A673 (cell line): ENCODE measurements at regions not wholly inside any gene's neighbourhood (a gene's known extent, or its start where the extent isn't known, plus 50 kb on each side); places are given as distances from the start of the nearest gene placed in this dataset.
"Not testable (repeated sequence)": the region's sequence is repeated elsewhere in the genome, so short reads cannot be mapped to it uniquely, and the experiment has no call there.

Experiments
- BruUV-seq: library from RNA; stranded (reverse); fragments of 400-500 nt; replicated peaks from 2 replicates; lab custom pipeline; 2021; lab: Mats Ljungman, UMichigan
- CTCF ChIA-PET: fragments of 300-600 bp; sonication (Branson Sonifier 250); formaldehyde crosslinking; loops from one replicate; lab custom pipeline; 2022; ENCODE audit warnings: antibody characterized with exemption; lab: Charles Lee
- POLR2A ChIA-PET: fragments of 300-600 bp; sonication (Branson Sonifier 250); formaldehyde crosslinking; loops from one replicate; lab custom pipeline; 2022; ENCODE audit warnings: antibody characterized with exemption; ENCODE audit not compliant: low non-redundant PET; lab: Charles Lee
- DNase-seq: peaks from one replicate; pipeline ENCODE4 v3.0.0-alpha.2; 2015; ENCODE audit warnings: low spot score
- H3K27ac ChIP-seq: fragments of 200-600 bp; sonication (generic); 2 replicates; pipeline ENCODE4 v1.5.1; 2016; ENCODE audit warnings: mixed run types, low read depth, mild to moderate bottlenecking, mixed read lengths, antibody characterized with exemption, low read length; ENCODE audit not compliant: poor library complexity, severe bottlenecking
- H3K27me3 ChIP-seq: fragments of 200-600 bp; sonication (generic); replicated peaks from 2 replicates; pipeline ENCODE4 v1.6.1; 2017; ENCODE audit warnings: mixed run types, low read depth, mild to moderate bottlenecking, mixed read lengths, antibody characterized with exemption, low read length; ENCODE audit not compliant: insufficient read depth, poor library complexity
- H3K36me3 ChIP-seq: fragments of 200-600 bp; sonication (generic); 2 replicates; pipeline ENCODE4 v1.6.1; 2016; ENCODE audit warnings: mixed run types, mild to moderate bottlenecking, mixed read lengths, antibody characterized with exemption, low read length; ENCODE audit not compliant: insufficient read depth, poor library complexity, severe bottlenecking
- H3K4me1 ChIP-seq: fragments of 200-600 bp; sonication (generic); 2 replicates; pipeline ENCODE4 v1.6.1; 2017; ENCODE audit warnings: mixed run types, mild to moderate bottlenecking, mixed read lengths, antibody characterized with exemption, low read length; ENCODE audit not compliant: insufficient read depth, poor library complexity, severe bottlenecking
- H3K4me3 ChIP-seq: fragments of 200-600 bp; sonication (generic); 2 replicates; pipeline ENCODE4 v1.5.1; 2016; ENCODE audit warnings: low read depth, mixed run types, mild to moderate bottlenecking, mixed read lengths, low read length; ENCODE audit not compliant: poor library complexity, severe bottlenecking
- H3K9me3 ChIP-seq: fragments of 200-600 bp; sonication (generic); 2 replicates; pipeline ENCODE4 v1.6.1; 2016; ENCODE audit warnings: mixed run types, low read depth, mild to moderate bottlenecking, mixed read lengths, antibody characterized with exemption, low read length; ENCODE audit not compliant: poor library complexity, severe bottlenecking
- CTCF ChIP-seq: fragments of 300-800, 200-600 bp; sonication (generic); conservative IDR thresholded peaks from 2 replicates; pipeline ENCODE4 v1.5.1; 2017; ENCODE audit warnings: low read depth, mild to moderate bottlenecking, antibody characterized with exemption, low read length, moderate library complexity, mixed read lengths
- EZH2 ChIP-seq: fragments of 200-600 bp; sonication (generic); IDR thresholded peaks from 2 replicates; pipeline ENCODE4 v1.6.1; 2017; ENCODE audit warnings: borderline replicate concordance, low read depth, mild to moderate bottlenecking, mixed read lengths, antibody characterized with exemption, low read length; ENCODE audit not compliant: poor library complexity, severe bottlenecking
- intact Hi-C: fragments of 100-400 bp; cut with micrococcal nuclease; formaldehyde crosslinking; loops from one replicate; pipeline ENCODE4 v1.10.0; 2022; ENCODE audit not compliant: unreplicated experiment

- Histone ChIP-seq H3K4me1 (no peaks in the 10 kb centered on the region), H3K9me3 (no peaks in the 10 kb centered on the region), H3K4me3 (no peak overlapping the region), H3K27ac (no peak overlapping the region), H3K36me3 (no peaks in the 10 kb centered on the region), H3K27me3 (no peaks in the 10 kb centered on the region)
- TF ChIP-seq EZH2 (no peak), CTCF (no peak)
- no peak for DNase-seq
- POLR2A ChIA-PET: no interaction called here
- CTCF ChIA-PET: no interaction called here
- BruUV-seq: no TSS peak
- intact Hi-C loops: no loop called here
Measured at GRCh38 chr13:83761631-83762030, 120.6 kb downstream of the SLITRK1 start.

- H3K4me3 ChIP-seq, DNase-seq, CTCF ChIA-PET, H3K9me3 ChIP-seq, BruUV-seq, intact Hi-C loops, H3K27ac ChIP-seq, H3K27me3 ChIP-seq, POLR2A ChIA-PET, H3K4me1 ChIP-seq, H3K36me3 ChIP-seq: not testable (repeated sequence)
Measured at GRCh38 chr13:83755210-83755609, 127.1 kb downstream of the SLITRK1 start.

GRCh38 chr13:83753912-83754624 lies 128.2 kb downstream of the SLITRK1 start:
- TF ChIP-seq EZH2: no peak
- no peak for TF ChIP-seq CTCF
- BruUV-seq: no TSS peak
- Histone ChIP-seq H3K9me3 (no peaks in the 10 kb centered on the region), H3K4me1 (no peaks in the 10 kb centered on the region), H3K36me3 (no peaks in the 10 kb centered on the region), H3K27ac (no peak overlapping the region), H3K4me3 (no peak overlapping the region), H3K27me3 (no peaks in the 10 kb centered on the region)
- POLR2A ChIA-PET: no interaction called here
- CTCF ChIA-PET: no interaction called here
- intact Hi-C loops: no loop called here
- no peak for DNase-seq

GRCh38 chr13:83752141-83752540 lies 130.1 kb downstream of the SLITRK1 start:
- DNase-seq: no peak
- POLR2A ChIA-PET: no interaction called here
- intact Hi-C loops: no loop called here

More at GRCh38 chr13:83752141-83752540, 130.1 kb downstream of the SLITRK1 start:
- H3K9me3 ChIP-seq: no peaks in the 10 kb centered on the region
- H3K27me3 ChIP-seq: no peaks in the 10 kb centered on the region
- H3K36me3 ChIP-seq: no peaks in the 10 kb centered on the region
- TF ChIP-seq EZH2 (no peak), CTCF (no peak)
- H3K4me3 ChIP-seq: no peak overlapping the region
- CTCF ChIA-PET: no interaction called here
- H3K4me1 ChIP-seq: no peaks in the 10 kb centered on the region
- no TSS peak for BruUV-seq
- H3K27ac ChIP-seq: no peak overlapping the region
